Neuronal stem cell (in vitro differentiated cells): ENCODE measurements at regions not wholly inside any gene's neighbourhood (a gene's known extent, or its start where the extent isn't known, plus 50 kb on each side); places are given as distances from the start of the nearest gene placed in this dataset.
"Not testable (repeated sequence)": the region's sequence is repeated elsewhere in the genome, so short reads cannot be mapped to it uniquely, and the experiment has no call there.

Experiments used
- DNase-seq: peaks from one replicate; pipeline ENCODE4 v3.0.0-alpha.2; 2013; ENCODE audit warnings: low spot score
- H2AFZ ChIP-seq: one replicate; pipeline ENCODE4 v1.6.1; 2013; ENCODE audit warnings: mild to moderate bottlenecking, low read length, inconsistent platforms
- H2AK5ac ChIP-seq: 2 replicates; pipeline ENCODE4 v1.6.1; 2013; ENCODE audit warnings: low read depth, mild to moderate bottlenecking, inconsistent platforms, low read length, moderate library complexity, mixed read lengths
- H2BK120ac ChIP-seq: 2 replicates; pipeline ENCODE4 v1.6.1; 2013; ENCODE audit warnings: low read depth, mild to moderate bottlenecking, inconsistent platforms, low read length, moderate library complexity, mixed read lengths
- H2BK12ac ChIP-seq: one replicate; pipeline ENCODE4 v1.6.1; 2013; ENCODE audit warnings: low read length, inconsistent platforms
- H2BK15ac ChIP-seq: 2 replicates; pipeline ENCODE4 v1.6.1; 2013; ENCODE audit warnings: mild to moderate bottlenecking, low read length, inconsistent platforms, mixed read lengths
- H2BK5ac ChIP-seq: one replicate; pipeline ENCODE4 v1.6.1; 2013; ENCODE audit warnings: inconsistent platforms, mild to moderate bottlenecking, low read length, moderate library complexity
- H3K14ac ChIP-seq: one replicate; pipeline ENCODE4 v1.6.1; 2013; ENCODE audit warnings: low read length, inconsistent platforms
- H3K18ac ChIP-seq: 2 replicates; pipeline ENCODE4 v1.6.1; 2013; ENCODE audit warnings: low read length, inconsistent platforms
- H3K23ac ChIP-seq: 2 replicates; pipeline ENCODE4 v1.6.1; 2013; ENCODE audit warnings: low read depth, mild to moderate bottlenecking, mixed read lengths, low read length, inconsistent platforms; ENCODE audit not compliant: poor library complexity
- H3K27ac ChIP-seq: replicated peaks from 3 replicates; pipeline ENCODE4 v1.5.1; 2013; ENCODE audit warnings: low read length, inconsistent platforms
- H3K27me3 ChIP-seq, 3 experiments: 2 replicates each; pipeline ENCODE4 v1.6.1; 2013; ENCODE audit warnings: low read length in 3 of 3, mild to moderate bottlenecking in 2 of 3, inconsistent platforms in 1 of 3, low read depth in 1 of 3, mixed read lengths in 1 of 3, moderate library complexity in 1 of 3; ENCODE audit not compliant: control insufficient read depth in 3 of 3, insufficient read depth in 3 of 3
- H3K36me3 ChIP-seq, 2 donors: replicated peaks in 1 of 2; 2 replicates each; pipeline ENCODE4 v1.6.1; 2013; ENCODE audit warnings: low read length in 2 of 2; ENCODE audit not compliant: control insufficient read depth in 2 of 2, insufficient read depth in 2 of 2
- H3K4ac ChIP-seq: 2 replicates; pipeline ENCODE4 v1.6.1; 2013; ENCODE audit warnings: inconsistent platforms, mild to moderate bottlenecking, low read length, moderate library complexity
- H3K4me1 ChIP-seq, 2 donors: 1 replicate in 1 of 2; 2 replicates in 1 of 2; pipeline ENCODE4 v1.6.1; 2013; ENCODE audit warnings: low read length in 2 of 2, low read depth in 1 of 2; ENCODE audit not compliant: control insufficient read depth in 2 of 2, insufficient read depth in 1 of 2
- H3K4me2 ChIP-seq: one replicate; pipeline ENCODE4 v1.6.1; 2013; ENCODE audit warnings: mild to moderate bottlenecking, low read length, inconsistent platforms; ENCODE audit not compliant: insufficient read depth, poor library complexity, severe bottlenecking
- H3K4me3 ChIP-seq, 2 donors: 2 replicates each; pipeline ENCODE4 v1.5.1; 2013; ENCODE audit warnings: low read length in 2 of 2, mild to moderate bottlenecking in 2 of 2, inconsistent platforms in 1 of 2, moderate library complexity in 1 of 2
- H3K79me1 ChIP-seq: one replicate; pipeline ENCODE4 v1.6.1; 2013; ENCODE audit warnings: low read depth, mild to moderate bottlenecking, inconsistent platforms, low read length, moderate library complexity
- H3K9ac ChIP-seq: one replicate; pipeline ENCODE4 v1.6.1; 2013; ENCODE audit warnings: mild to moderate bottlenecking, low read depth, low read length, inconsistent platforms; ENCODE audit not compliant: poor library complexity
- H3K9me3 ChIP-seq, 2 donors: replicated peaks in 1 of 2; 2 replicates each; pipeline versions ENCODE3 to v1.6.1; 2013; ENCODE audit warnings: low read length in 2 of 2, mild to moderate bottlenecking in 2 of 2, inconsistent platforms in 1 of 2, low read depth in 1 of 2, mixed read lengths in 1 of 2, moderate library complexity in 1 of 2; ENCODE audit not compliant: control insufficient read depth in 2 of 2, insufficient read depth in 1 of 2
- H4K8ac ChIP-seq: one replicate; pipeline ENCODE4 v1.6.1; 2013; ENCODE audit warnings: low read depth, mild to moderate bottlenecking, inconsistent platforms, low read length, moderate library complexity
- H4K91ac ChIP-seq: one replicate; pipeline ENCODE4 v1.6.1; 2013; ENCODE audit warnings: low read length, low read depth, mild to moderate bottlenecking, inconsistent platforms; ENCODE audit not compliant: poor library complexity
- WGBS, 2 donors: extraction: QIAGEN DNeasy Blood & Tissue Kit; methylation state at CpG; one replicate each; pipeline ENCODE4 v1.1.7; 2013; ENCODE audit warnings: missing lambda C conversion rate in 2 of 2, mixed read lengths in 1 of 2; ENCODE audit not compliant: insufficient read length in 2 of 2, insufficient replicate concordance in 1 of 2; ENCODE audit errors: extremely low coverage in 2 of 2; 5-methylcytosine and 5-hydroxymethylcytosine counted together

DNA sequence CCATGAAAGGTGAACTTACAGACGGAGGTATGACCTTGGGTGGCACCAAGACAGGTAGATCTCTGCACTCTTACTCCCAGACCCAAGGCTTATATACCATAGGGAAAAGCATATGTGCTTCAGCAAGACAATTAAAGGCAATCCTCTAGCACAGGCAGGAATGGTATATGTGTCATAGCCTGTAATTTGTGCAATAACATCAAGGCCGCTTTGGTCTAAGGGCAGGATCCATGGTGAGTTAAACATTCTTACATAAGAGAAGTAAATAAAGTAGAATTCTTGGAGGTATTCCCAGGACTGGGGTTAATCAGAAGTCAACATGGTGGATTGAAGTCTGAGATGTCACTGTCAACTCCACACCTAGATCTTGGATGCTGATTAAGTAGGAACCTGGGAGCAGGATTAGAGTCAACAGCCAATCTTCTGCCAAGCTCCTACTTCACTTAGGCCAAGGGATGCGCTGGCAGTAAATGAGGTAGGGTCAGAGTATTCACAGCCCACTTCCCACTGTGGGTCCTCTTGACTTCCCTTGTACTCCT, 143.0 kb downstream of the ATP6V0E2 start:
- not testable (repeated sequence) for H3K14ac ChIP-seq, H3K4me2 ChIP-seq, H3K79me1 ChIP-seq, H2AK5ac ChIP-seq, H2BK12ac ChIP-seq, H3K4me3 ChIP-seq, H3K23ac ChIP-seq, H3K18ac ChIP-seq, H3K9ac ChIP-seq, H2BK5ac ChIP-seq, H3K36me3 ChIP-seq, H3K4ac ChIP-seq, H4K91ac ChIP-seq, H3K27me3 ChIP-seq, H2BK15ac ChIP-seq, H4K8ac ChIP-seq, H2AFZ ChIP-seq, H2BK120ac ChIP-seq, H3K9me3 ChIP-seq, DNase-seq, H3K27ac ChIP-seq, H3K4me1 ChIP-seq
- no CpG with 5 or more reads among the region's 3 CpGs for WGBS, 2 donors

- not testable (repeated sequence) for H3K9ac ChIP-seq, H3K4me3 ChIP-seq, H3K27me3 ChIP-seq, H3K36me3 ChIP-seq, H2AK5ac ChIP-seq, H4K91ac ChIP-seq, H2BK120ac ChIP-seq, H2BK5ac ChIP-seq, H2AFZ ChIP-seq, H3K14ac ChIP-seq, H2BK12ac ChIP-seq, DNase-seq, H2BK15ac ChIP-seq, H3K9me3 ChIP-seq, H3K79me1 ChIP-seq, H3K4me2 ChIP-seq, H3K18ac ChIP-seq, H4K8ac ChIP-seq, H3K27ac ChIP-seq, H3K4ac ChIP-seq, H3K4me1 ChIP-seq, H3K23ac ChIP-seq
- WGBS, 2 donors = no CpG with 5 or more reads among the region's 3 CpGs
Observed at GRCh38 chr7:150020210-150020609, 146.4 kb downstream of the ATP6V0E2 start.

DNA sequence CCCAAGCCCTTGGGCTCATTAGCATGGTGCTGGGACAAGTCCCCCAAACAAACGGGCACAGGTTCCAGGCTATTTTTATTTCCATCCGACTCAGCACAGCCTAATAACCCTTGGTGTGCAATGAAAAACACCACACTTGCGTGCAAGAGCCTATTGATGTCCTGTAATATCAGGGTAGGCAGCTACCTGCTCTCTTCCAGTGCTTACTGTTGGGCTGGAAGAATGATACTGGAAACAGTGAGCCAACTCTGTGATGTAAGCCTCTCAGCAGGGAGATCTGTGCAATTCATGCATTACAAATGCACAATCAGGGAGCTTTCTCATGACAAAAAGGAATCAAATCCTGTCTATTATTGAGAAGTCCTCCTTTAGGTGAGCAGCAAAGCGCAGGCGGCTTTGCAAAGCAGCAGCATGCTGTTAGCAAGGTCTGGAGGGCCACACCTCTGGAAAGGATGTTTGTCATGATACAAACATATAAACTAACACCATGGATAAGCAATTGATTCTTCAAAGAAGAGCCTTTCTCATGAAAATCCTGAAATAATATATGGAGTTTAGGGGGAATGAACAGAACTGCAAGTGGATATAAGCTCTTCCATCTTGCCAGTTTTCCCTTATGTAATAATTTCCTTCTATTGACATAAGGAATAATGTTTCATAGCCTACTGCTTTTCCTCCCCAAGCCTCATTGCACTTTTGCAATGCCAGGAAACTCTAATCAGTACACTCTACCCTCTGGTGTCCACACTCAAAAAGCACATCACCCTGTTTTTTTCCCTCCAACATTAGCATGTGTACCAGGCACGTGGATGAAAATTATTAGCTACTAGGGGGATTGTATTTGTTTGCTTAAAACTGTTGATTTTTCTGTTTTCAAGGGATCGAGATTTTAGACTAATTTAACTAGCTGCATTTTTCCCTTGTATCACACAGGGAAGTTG, 151.1 kb downstream of the ATP6V0E2 start:
- not testable (repeated sequence) for H2BK15ac ChIP-seq, H2BK12ac ChIP-seq, H3K14ac ChIP-seq, H4K91ac ChIP-seq, H3K4ac ChIP-seq, H3K79me1 ChIP-seq, H3K27ac ChIP-seq, H2BK5ac ChIP-seq, H3K4me3 ChIP-seq, H3K4me1 ChIP-seq, H3K9ac ChIP-seq, H2BK120ac ChIP-seq, H3K27me3 ChIP-seq, H3K23ac ChIP-seq, H3K4me2 ChIP-seq, DNase-seq, H3K18ac ChIP-seq, H4K8ac ChIP-seq, H3K36me3 ChIP-seq, H3K9me3 ChIP-seq, H2AK5ac ChIP-seq, H2AFZ ChIP-seq
- WGBS, 2 donors = no CpG with 5 or more reads among the region's 7 CpGs

GRCh38 chr7:150025802-150026201, 152.0 kb downstream of the ATP6V0E2 start:
- WGBS, 2 donors = no CpG with 5 or more reads among the region's 7 CpGs
- not testable (repeated sequence) for H2AK5ac ChIP-seq, H3K9me3 ChIP-seq, H4K8ac ChIP-seq, H3K18ac ChIP-seq, H3K4me2 ChIP-seq, H4K91ac ChIP-seq, H3K4ac ChIP-seq, DNase-seq, H3K27me3 ChIP-seq, H3K9ac ChIP-seq, H2BK120ac ChIP-seq, H2BK15ac ChIP-seq, H3K4me3 ChIP-seq, H2AFZ ChIP-seq, H2BK5ac ChIP-seq, H3K27ac ChIP-seq, H3K79me1 ChIP-seq, H3K36me3 ChIP-seq, H3K4me1 ChIP-seq, H3K23ac ChIP-seq, H3K14ac ChIP-seq, H2BK12ac ChIP-seq
